GM19395 (cell line): ENCODE measurements at regions not wholly inside any gene's neighbourhood (a gene's known extent, or its start where the extent isn't known, plus 50 kb on each side); places are given as distances from the start of the nearest gene placed in this dataset.

Source experiments
- ATAC-seq: cut with Tn5 transposase; IDR thresholded peaks from one replicate; pipeline ENCODE4 v1.9.1; 2021; ENCODE audit warnings: mild to moderate bottlenecking, moderate library complexity; ENCODE audit not compliant: unreplicated experiment

- ATAC-seq = no peak
These were observed 154.3 kb upstream of the VSTM2B start for GRCh38 chr19:29371251-29372090.

- ATAC-seq = no peak
These were observed 153.7 kb upstream of the VSTM2B start for GRCh38 chr19:29372091-29372415.

GRCh38 chr19:29372461-29372860 lies 153.3 kb upstream of the VSTM2B start:
- ATAC-seq = no peak

- ATAC-seq = no peak
These were observed 152.6 kb upstream of the VSTM2B start for GRCh38 chr19:29372921-29373797.

GRCh38 chr19:29375429-29376119 lies 150.2 kb upstream of the VSTM2B start:
- no peak for ATAC-seq

- ATAC-seq = no peak
These were observed 148.9 kb upstream of the VSTM2B start for GRCh38 chr19:29376855-29377354.

- no peak for ATAC-seq
These were observed 147.7 kb upstream of the VSTM2B start for GRCh38 chr19:29378126-29378525.

- ATAC-seq = no peak
These were observed 147.2 kb upstream of the VSTM2B start for GRCh38 chr19:29378543-29379080.

GRCh38 chr19:29379257-29380021 lies 146.4 kb upstream of the VSTM2B start:
- no peak for ATAC-seq

- ATAC-seq = no peak
These were observed 145.2 kb upstream of the VSTM2B start for GRCh38 chr19:29380581-29380980.

- no peak for ATAC-seq
These were observed 144.2 kb upstream of the VSTM2B start for GRCh38 chr19:29381353-29382203.

- ATAC-seq = no peak
These were observed 142.1 kb upstream of the VSTM2B start for GRCh38 chr19:29383696-29384095.

- no peak for ATAC-seq
These were observed 141.1 kb upstream of the VSTM2B start for GRCh38 chr19:29384656-29385055.

- ATAC-seq = no peak
These were observed 140.5 kb upstream of the VSTM2B start for GRCh38 chr19:29385191-29385795.

- no peak for ATAC-seq
These were observed 138.8 kb upstream of the VSTM2B start for GRCh38 chr19:29386970-29387369.

GRCh38 chr19:29387586-29387985 lies 138.2 kb upstream of the VSTM2B start:
- no peak for ATAC-seq

- no peak for ATAC-seq
These were observed 136.3 kb upstream of the VSTM2B start for GRCh38 chr19:29389495-29389894.

GRCh38 chr19:29390742-29391141 lies 135.1 kb upstream of the VSTM2B start:
- ATAC-seq = no peak

- ATAC-seq = no peak
These were observed 131.8 kb upstream of the VSTM2B start for GRCh38 chr19:29393915-29394460.
